RWPE1 (cell line): ENCODE measurements at regions not wholly inside any gene's neighbourhood (a gene's known extent, or its start where the extent isn't known, plus 50 kb on each side); places are given as distances from the start of the nearest gene placed in this dataset.

Experiments
- CTCF ChIA-PET: fragments of 350-600 bp; sonication (Branson Sonifier 250); formaldehyde crosslinking; extraction: SDS; loops from one replicate; lab custom pipeline; 2021; lab: Yijun Ruan, JAX
- POLR2A ChIA-PET: fragments of 400-600 bp; formaldehyde crosslinking; extraction: SDS; loops from one replicate; lab custom pipeline; 2020; ENCODE audit warnings: antibody characterized with exemption; ENCODE audit not compliant: low non-redundant PET; lab: Yijun Ruan, JAX
- DNase-seq: peaks from one replicate; pipeline ENCODE4 v3.0.0; 2012; ENCODE audit warnings: low spot score
- H3K27ac ChIP-seq: fragments of 450-650 bp; 2 replicates; pipeline ENCODE4 v1.5.1; 2017
- TF ChIP-seq, protein P1 (sequence below): fragments of 450-650 bp; conservative IDR thresholded peaks from 2 replicates; pipeline ENCODE4 v1.5.1; 2017; ENCODE audit warnings: low read depth, mild to moderate bottlenecking

DNA sequence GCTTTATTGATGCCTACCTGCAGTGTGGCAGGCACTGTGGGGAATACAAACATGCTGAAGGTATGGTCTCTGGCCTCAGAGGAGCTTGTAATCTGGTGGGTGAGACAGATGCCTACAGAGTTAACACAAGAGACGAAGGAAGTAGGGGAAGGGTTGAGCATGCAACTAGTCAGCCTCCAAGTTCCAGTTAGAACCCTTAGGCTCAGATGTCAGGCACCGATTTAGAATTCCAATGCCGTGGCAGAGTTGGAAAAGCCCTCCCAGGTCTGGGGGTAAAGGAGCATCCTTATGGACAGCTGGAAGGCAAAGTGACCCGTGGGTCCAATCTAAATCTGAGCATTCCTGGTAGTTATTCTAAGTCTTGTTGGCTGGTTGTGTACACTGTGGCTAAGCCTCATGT, 132.9 kb upstream of the GJB5 start:
- TF ChIP-seq, protein P1, sequence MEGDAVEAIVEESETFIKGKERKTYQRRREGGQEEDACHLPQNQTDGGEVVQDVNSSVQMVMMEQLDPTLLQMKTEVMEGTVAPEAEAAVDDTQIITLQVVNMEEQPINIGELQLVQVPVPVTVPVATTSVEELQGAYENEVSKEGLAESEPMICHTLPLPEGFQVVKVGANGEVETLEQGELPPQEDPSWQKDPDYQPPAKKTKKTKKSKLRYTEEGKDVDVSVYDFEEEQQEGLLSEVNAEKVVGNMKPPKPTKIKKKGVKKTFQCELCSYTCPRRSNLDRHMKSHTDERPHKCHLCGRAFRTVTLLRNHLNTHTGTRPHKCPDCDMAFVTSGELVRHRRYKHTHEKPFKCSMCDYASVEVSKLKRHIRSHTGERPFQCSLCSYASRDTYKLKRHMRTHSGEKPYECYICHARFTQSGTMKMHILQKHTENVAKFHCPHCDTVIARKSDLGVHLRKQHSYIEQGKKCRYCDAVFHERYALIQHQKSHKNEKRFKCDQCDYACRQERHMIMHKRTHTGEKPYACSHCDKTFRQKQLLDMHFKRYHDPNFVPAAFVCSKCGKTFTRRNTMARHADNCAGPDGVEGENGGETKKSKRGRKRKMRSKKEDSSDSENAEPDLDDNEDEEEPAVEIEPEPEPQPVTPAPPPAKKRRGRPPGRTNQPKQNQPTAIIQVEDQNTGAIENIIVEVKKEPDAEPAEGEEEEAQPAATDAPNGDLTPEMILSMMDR = no peak
- no peak for DNase-seq
- H3K27ac ChIP-seq = no peak overlapping the region
- CTCF ChIA-PET = interaction anchor here (0.6 kb wide), 1 partner anchor 923 kb away, joined by 3 read pairs; no protein-coding TSS in a partner anchor
- POLR2A ChIA-PET = no interaction called here

DNA sequence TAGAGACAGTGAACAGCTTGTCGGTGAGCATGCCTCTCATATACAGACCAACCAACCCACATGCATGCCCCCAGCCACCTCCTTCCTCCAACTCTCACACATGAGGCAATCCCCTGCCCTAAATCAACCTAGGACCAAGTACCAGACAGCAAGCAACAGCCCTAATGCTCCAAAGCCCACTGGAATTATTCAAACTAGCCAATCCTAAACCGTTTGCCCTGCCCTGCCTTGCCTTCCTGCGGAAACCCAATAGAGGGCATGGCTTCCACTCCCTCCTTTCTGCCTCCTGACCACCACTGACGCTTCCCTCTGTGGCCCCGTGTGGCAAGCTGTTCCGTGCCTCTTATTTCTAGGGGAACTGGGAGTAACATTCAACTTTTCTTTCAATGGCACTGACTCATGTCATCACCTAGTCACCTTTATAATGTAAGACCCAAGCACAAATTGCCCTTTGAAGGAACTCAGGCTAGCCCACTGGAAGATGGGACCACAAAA, 129.3 kb upstream of the GJB5 start:
- CTCF ChIA-PET = interaction anchor here (0.5 to 0.9 kb wide), 2 partner anchors 117 to 165 kb away, joined by 3 read pairs; no protein-coding TSS in a partner anchor
- TF ChIP-seq, protein P1 = no peak

DNA sequence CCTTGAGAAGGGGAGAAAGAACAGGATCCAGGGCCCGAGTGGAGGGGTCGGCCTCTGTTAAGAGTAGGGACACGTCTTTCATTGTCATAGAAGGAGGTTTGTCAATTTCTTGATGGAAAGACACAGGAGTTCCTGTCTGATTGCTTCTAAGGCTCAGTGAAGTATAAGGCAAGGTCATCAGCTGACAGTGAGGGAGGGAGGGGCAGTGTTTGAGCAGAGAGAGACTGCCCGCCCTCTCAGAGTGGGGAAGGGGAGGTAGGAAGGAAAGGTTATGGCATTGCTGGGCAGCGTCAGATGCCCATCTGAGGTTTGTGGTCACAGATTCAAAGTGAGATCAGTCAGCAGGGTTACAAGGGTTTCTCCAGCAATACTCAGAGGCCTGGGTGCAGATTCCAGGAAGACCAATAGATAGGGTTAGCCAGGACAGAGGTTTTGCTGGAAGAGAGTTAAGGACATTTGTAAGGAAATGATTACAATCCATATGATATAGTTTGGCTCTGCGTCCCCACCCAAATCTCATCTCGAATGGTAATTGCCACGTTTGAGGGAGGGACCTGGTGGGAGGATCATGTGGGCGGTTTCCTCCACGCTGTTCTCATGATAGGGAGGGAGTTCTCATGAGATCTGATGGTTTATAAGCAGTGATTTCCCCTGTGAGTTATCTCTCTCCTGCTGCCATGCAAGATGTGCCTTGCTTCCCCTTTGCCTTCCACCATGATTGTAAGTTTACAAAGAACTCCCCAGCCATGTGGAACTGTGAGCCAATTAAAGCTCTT, 127.2 kb upstream of the GJB5 start:
- no peak for DNase-seq
- POLR2A ChIA-PET = no interaction called here
- no peak overlapping the region for H3K27ac ChIP-seq
- TF ChIP-seq, protein P1 = no peak
- CTCF ChIA-PET = interaction anchor here (0.8 kb wide), 1 partner anchor 28 kb away, joined by 3 read pairs; no protein-coding TSS in a partner anchor

More for the DNA sequence above, 129.3 kb upstream of the GJB5 start:
- no peak for DNase-seq
- H3K27ac ChIP-seq = no peak overlapping the region
- POLR2A ChIA-PET = no interaction called here

DNA sequence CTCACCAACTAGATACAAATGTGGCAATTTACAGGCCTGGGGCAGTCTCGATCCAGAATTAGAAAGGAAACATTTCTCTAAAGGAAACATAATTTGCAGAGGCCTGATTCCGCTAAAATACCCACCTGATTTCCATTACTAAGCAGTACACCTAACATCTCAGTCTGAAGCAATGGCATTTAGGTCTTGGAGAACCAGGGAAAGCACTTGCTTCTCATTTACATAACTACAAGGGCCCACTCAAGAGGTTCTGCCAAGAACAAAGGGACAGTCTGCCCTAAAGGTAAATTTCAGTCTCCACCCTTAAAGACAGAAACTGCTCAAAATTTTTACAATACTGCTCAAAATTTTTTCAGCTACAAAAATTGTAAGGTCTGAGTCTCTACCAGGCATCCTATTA, 123.7 kb upstream of the GJB5 start:
- POLR2A ChIA-PET = no interaction called here
- no peak for DNase-seq
- TF ChIP-seq, protein P1 = no peak
- H3K27ac ChIP-seq = no peak overlapping the region
- CTCF ChIA-PET = interaction anchor here (0.5 kb wide), 1 partner anchor 83 kb away, joined by 3 read pairs; no protein-coding TSS in a partner anchor

DNA sequence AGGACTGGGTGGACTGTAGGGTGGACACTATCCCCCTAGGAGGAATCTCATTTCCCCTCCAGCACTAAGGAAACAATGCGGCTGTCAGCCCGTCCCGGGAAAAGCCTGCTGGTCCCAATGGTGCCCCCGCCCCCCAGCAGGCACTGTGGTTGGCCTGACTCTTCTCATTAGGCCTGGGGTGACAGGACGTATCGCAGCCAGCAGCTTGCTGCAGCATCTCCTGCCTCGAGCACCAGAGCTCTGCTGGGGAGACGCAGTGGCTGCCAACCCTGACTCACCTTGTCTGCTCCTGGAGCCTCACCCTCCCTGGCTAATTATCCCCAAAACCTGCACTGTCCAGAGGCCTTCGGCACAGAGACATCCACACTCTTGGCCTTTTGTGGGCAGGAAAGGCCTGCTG, 115.1 kb upstream of the GJB5 start:
- TF ChIP-seq, protein P1 = no peak
- DNase-seq = no peak
- ChIA-PET POLR2A (no interaction called here), CTCF (interaction anchor here (0.6 to 1.1 kb wide), 4 partner anchors 22 to 1546 kb away, joined by 3 read pairs; partner anchors contain the start of gene GJB4)
- H3K27ac ChIP-seq = no peak overlapping the region

DNA sequence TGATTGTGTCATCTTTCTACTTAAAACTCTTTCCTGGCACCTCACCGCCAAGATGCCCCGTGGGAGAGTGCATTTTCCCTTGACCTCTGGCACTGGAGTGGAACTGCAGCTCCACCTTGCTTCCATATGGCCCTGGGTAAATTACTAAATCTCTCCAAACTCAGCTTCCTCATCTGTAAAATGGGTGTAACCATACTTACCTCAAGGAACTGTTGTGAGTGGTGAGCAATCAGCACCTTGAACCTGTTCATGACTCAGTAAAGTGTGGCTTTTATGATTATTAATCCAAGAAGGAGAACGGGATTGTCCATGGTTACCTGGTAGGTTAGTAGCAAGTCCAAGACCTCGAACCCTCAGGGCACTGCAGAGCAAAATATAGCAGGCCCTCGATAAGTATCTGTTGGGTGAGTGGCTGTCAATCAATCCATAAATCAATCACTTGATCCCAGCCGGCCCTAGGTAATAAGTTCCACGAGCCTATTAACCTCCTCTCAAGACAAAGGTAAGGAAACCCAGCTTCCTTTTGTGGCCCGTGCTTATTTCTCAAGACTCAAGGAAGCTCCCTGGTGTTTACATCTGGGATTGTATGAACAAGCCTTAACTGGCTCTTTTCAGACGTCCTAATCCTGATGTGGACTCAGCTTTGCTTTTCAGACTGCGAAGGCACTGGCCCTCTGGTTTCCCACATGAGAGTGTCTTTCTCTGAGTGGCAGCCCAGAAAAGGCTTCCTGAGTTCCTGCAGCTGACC, 114.0 kb upstream of the GJB5 start:
- ChIA-PET POLR2A (no interaction called here), CTCF (interaction anchor here (1.1 kb wide), 1 partner anchor 21 kb away, joined by 3 read pairs; no protein-coding TSS in a partner anchor)

More for the DNA sequence above, 114.0 kb upstream of the GJB5 start:
- H3K27ac ChIP-seq = no peak overlapping the region
- no peak for DNase-seq
- TF ChIP-seq, protein P1 = no peak
